Sigmoid colon (tissue), 6 donors: ENCODE measurements at regions not wholly inside any gene's neighbourhood (a gene's known extent, or its start where the extent isn't known, plus 50 kb on each side); places are given as distances from the start of the nearest gene placed in this dataset.
"Not testable (repeated sequence)": the region's sequence is repeated elsewhere in the genome, so short reads cannot be mapped to it uniquely, and the experiment has no call there.

Source experiments
- DNase-seq: peaks from one replicate; pipeline ENCODE4 v3.0.0-alpha.2; 2019
- H3K27ac ChIP-seq, 4 donors: fragments of 200-600 bp; sonication (generic); one replicate each; pipeline ENCODE4 v1.5.1; 2016 to 2019; ENCODE audit warnings: mild to moderate bottlenecking in 1 of 4
- H3K27me3 ChIP-seq, 3 donors: fragments of 200-600 bp; sonication (generic); one replicate each; pipeline ENCODE4 v1.5.1; 2019; ENCODE audit warnings: mild to moderate bottlenecking in 1 of 3
- H3K36me3 ChIP-seq, 4 donors: fragments of 200-600 bp; sonication (generic); one replicate each; pipeline ENCODE4 v1.5.1; 2016 to 2019
- H3K4me1 ChIP-seq, 4 donors: fragments of 200-600 bp; sonication (generic); one replicate each; pipeline ENCODE4 v1.5.1; 2017 to 2019
- H3K4me3 ChIP-seq, 4 donors: fragments of 200-600 bp; sonication (generic); one replicate each; pipeline ENCODE4 v1.5.1; 2017 to 2019; ENCODE audit warnings: mild to moderate bottlenecking in 2 of 4, moderate library complexity in 1 of 4
- H3K9me3 ChIP-seq, 4 donors: fragments of 200-600 bp in 3 of 4; sonication (generic) in 3 of 4; one replicate each; pipeline versions ENCODE4 v1.5.1 to v1.6.1; 2013 to 2019
- EP300 ChIP-seq, 4 donors: sonication (generic); formaldehyde crosslinking; IDR thresholded peaks; one replicate each; pipeline ENCODE4 v1.6.1; 2017; ENCODE audit warnings: antibody characterized with exemption in 4 of 4
- POLR2A ChIP-seq, 2 donors: fragments of 450-650 bp; IDR thresholded peaks; one replicate each; pipeline ENCODE4 v1.6.1; 2016; ENCODE audit warnings: antibody characterized with exemption in 2 of 2, mild to moderate bottlenecking in 2 of 2, moderate library complexity in 2 of 2
- POLR2AphosphoS5 ChIP-seq, 4 donors: sonication (generic); formaldehyde crosslinking; IDR thresholded peaks; one replicate each; pipeline ENCODE4 v1.6.1; 2017; ENCODE audit warnings: antibody characterized with exemption in 4 of 4
- WGBS, 2 donors: extraction: QIAGEN DNeasy Blood & Tissue Kit; methylation state at CpG; one replicate each; pipeline ENCODE4 v1.1.7; 2013; 5-methylcytosine and 5-hydroxymethylcytosine counted together
- intact Hi-C: fragments of 100-400 bp; cut with DNase I; formaldehyde crosslinking; loops from one replicate; pipeline ENCODE4 v1.15.1; 2023
- TF ChIP-seq, protein P1 (sequence below), 4 experiments: fragments of 450-650 bp in 3 of 4; fragments of 200-600 bp in 1 of 4; IDR thresholded peaks; one replicate each; pipeline ENCODE4 v1.5.1; 2016 to 2019; ENCODE audit warnings: antibody characterized with exemption in 4 of 4, mild to moderate bottlenecking in 3 of 4, moderate library complexity in 2 of 4
- donor health status: healthy with polysubstance abuse.
- donor health status: healthy.

DNA sequence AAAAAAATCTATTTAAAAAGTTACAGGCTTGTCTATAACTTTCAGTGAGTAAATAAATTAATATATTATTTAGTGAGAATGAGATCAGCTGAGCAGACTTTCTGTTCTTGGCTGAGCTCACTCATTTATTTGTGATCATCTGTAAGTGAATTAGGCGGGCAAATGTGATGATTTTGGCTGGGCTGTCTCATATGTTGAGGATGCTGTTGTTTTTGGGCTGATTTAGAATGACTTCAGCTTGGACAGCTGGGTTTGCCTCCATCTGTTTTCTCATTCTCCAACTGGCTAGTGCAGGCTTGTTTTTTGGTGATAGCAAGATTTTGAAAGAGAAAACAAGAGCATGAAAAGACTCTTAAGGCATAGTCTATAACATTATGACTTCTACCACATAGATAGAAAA, 475.8 kb upstream of the OLFM3 start:
- Histone ChIP-seq H3K4me1 (no peaks in the 10 kb centered on the region), H3K9me3 (no peaks in the 10 kb centered on the region), H3K27me3 (no peaks in the 10 kb centered on the region), H3K27ac (no peak overlapping the region), H3K4me3 (no peak overlapping the region), H3K36me3 (no peaks in the 10 kb centered on the region)
- TF ChIP-seq POLR2AphosphoS5 (IDR thresholded peaks at IDR 0.05) (no peak), POLR2A (IDR thresholded peaks at IDR 0.05) (no peak), EP300 (IDR thresholded peaks at IDR 0.05) (no peak)
- TF ChIP-seq, protein P1, sequence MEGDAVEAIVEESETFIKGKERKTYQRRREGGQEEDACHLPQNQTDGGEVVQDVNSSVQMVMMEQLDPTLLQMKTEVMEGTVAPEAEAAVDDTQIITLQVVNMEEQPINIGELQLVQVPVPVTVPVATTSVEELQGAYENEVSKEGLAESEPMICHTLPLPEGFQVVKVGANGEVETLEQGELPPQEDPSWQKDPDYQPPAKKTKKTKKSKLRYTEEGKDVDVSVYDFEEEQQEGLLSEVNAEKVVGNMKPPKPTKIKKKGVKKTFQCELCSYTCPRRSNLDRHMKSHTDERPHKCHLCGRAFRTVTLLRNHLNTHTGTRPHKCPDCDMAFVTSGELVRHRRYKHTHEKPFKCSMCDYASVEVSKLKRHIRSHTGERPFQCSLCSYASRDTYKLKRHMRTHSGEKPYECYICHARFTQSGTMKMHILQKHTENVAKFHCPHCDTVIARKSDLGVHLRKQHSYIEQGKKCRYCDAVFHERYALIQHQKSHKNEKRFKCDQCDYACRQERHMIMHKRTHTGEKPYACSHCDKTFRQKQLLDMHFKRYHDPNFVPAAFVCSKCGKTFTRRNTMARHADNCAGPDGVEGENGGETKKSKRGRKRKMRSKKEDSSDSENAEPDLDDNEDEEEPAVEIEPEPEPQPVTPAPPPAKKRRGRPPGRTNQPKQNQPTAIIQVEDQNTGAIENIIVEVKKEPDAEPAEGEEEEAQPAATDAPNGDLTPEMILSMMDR (IDR thresholded peaks at IDR 0.05): no peak
- 62 to 70% methylated on average over 1 of the region's 1 CpG for WGBS, 2 donors
- intact Hi-C loops: no loop called here
- DNase-seq: no peak

DNA sequence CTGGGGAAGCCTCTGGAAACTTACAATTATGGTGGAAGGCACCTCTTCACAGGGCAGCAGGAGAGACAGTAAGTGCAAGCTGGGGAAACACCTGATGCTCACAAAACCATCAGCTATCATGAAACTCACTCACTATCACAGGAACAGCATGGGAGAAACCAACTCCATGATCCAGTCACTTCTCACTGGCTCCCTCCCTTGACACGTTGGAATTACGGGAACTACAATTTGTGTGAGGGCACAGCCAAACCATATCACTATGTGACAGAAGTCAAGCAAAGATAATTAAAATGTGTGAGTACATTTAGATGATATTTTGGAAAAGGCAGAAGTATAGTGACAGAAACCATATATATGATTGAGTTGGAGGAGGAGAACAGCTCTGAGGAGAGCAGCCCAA, 474.0 kb upstream of the OLFM3 start:
- H3K9me3 ChIP-seq: no peaks in the 10 kb centered on the region
- no peak for DNase-seq
- TF ChIP-seq, protein P1 (IDR thresholded peaks at IDR 0.05): no peak
- TF ChIP-seq EP300 (IDR thresholded peaks at IDR 0.05) (no peak), POLR2AphosphoS5 (IDR thresholded peaks at IDR 0.05) (no peak), POLR2A (IDR thresholded peaks at IDR 0.05) (no peak)
- H3K4me3 ChIP-seq: no peak overlapping the region
- no peaks in the 10 kb centered on the region for H3K36me3 ChIP-seq
- no peak overlapping the region for H3K27ac ChIP-seq
- 64 to 67% methylated on average over 2 of the region's 2 CpGs for WGBS, 2 donors
- H3K4me1 ChIP-seq: no peaks in the 10 kb centered on the region
- intact Hi-C loops: no loop called here
- H3K27me3 ChIP-seq: no peaks in the 10 kb centered on the region

DNA sequence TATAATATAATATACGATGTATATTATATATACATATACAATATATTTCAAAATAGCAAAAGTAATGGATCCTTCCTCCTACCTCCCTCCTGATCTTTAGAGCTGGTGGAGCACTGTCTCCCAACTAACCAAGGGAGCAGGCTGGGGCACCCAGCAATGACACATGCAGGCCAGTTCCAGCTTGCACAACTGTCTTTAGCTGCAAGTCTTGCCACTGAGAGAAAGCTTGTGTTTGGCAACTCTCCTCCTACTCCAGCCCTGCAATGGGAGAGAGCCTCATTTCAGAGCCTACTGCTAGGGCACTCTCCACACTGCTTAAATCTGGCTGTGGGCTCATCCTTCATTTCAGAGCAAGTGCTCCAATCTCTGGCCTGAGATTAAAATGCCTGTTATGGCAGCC, 469.8 kb upstream of the OLFM3 start:
- H3K4me3 ChIP-seq: no peak overlapping the region
- H3K27ac ChIP-seq: no peak overlapping the region
- no peaks in the 10 kb centered on the region for H3K27me3 ChIP-seq
- no peak for TF ChIP-seq POLR2A (IDR thresholded peaks at IDR 0.05)
- TF ChIP-seq, protein P1 (IDR thresholded peaks at IDR 0.05): no peak
- no peak for TF ChIP-seq POLR2AphosphoS5 (IDR thresholded peaks at IDR 0.05)
- TF ChIP-seq EP300 (IDR thresholded peaks at IDR 0.05): no peak
- intact Hi-C loops: no loop called here
- WGBS, 2 donors: 97 to 100% methylated on average over 1 of the region's 1 CpG
- DNase-seq: no peak
- H3K4me1 ChIP-seq: no peaks in the 10 kb centered on the region
- no peaks in the 10 kb centered on the region for H3K36me3 ChIP-seq
- H3K9me3 ChIP-seq: no peaks in the 10 kb centered on the region

DNA sequence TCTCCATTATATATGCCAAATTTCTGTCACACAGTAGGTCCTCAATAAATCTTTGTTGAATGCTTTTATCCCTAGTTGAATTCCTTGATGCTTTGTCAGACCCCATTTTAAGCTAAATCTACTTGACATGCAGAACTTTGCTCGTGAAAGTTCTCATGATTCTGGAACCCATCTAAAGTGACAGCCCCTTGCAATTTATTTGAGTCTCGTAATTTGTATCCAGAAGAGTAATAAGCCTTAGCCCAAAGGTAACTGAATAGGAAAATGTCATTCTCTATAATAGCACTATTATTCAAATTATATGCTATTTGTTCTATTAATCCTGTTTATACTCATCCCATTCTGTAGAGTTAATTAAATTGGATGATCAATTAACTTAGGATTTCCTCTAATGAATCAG, 466.6 kb upstream of the OLFM3 start:
- no peaks in the 10 kb centered on the region for H3K36me3 ChIP-seq
- H3K27me3 ChIP-seq: no peaks in the 10 kb centered on the region
- DNase-seq: no peak
- H3K27ac ChIP-seq: no peak overlapping the region
- intact Hi-C loops: no loop called here
- TF ChIP-seq, protein P1 (IDR thresholded peaks at IDR 0.05): no peak
- TF ChIP-seq EP300 (IDR thresholded peaks at IDR 0.05): no peak
- no peak overlapping the region for H3K4me3 ChIP-seq
- no peaks in the 10 kb centered on the region for H3K4me1 ChIP-seq
- WGBS, 2 donors: 65 to 72% methylated on average over 2 of the region's 2 CpGs
- no peaks in the 10 kb centered on the region for H3K9me3 ChIP-seq

DNA sequence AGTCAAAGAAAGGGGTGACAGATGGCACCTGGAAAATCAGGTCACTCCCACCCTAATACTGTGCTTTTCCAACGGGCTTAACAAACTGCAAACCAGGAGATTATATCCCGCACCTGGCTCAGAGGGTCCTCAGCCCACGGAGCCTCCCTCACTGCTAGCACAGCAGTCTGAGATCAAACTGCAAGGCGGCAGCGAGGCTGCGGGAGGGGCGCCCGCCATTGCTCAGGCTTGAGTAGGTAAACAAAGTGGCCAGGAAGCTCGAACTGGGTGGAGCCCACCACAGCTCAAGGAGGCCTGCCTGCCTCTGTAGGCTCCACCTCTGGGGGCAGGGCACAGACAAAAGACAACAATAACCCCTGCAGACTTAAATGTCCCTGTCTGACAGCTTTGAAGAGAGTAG, 445.6 kb upstream of the OLFM3 start:
- not testable (repeated sequence) for H3K27ac ChIP-seq, H3K4me1 ChIP-seq
- WGBS, 2 donors: 76 to 83% methylated on average over 9 of the region's 9 CpGs

More for the DNA sequence above, 445.6 kb upstream of the OLFM3 start:
- DNase-seq, H3K36me3 ChIP-seq, intact Hi-C loops, H3K27me3 ChIP-seq, H3K4me3 ChIP-seq, H3K9me3 ChIP-seq: not testable (repeated sequence)
